Astrocyte of the cerebellum (primary cell): ENCODE measurements at regions not wholly inside any gene's neighbourhood (a gene's known extent, or its start where the extent isn't known, plus 50 kb on each side); places are given as distances from the start of the nearest gene placed in this dataset.

ENCODE experiments used
- DNase-seq: peaks from one replicate; pipeline ENCODE4 v3.0.0-alpha.2; 2011; ENCODE audit warnings: low read depth
- H3K4me3 ChIP-seq: 2 replicates; pipeline ENCODE4 v1.5.1; 2011; ENCODE audit warnings: mild to moderate bottlenecking, low read depth, low read length, moderate library complexity
- CTCF ChIP-seq: IDR thresholded peaks from 2 replicates; pipeline ENCODE4 v1.5.1; 2012; ENCODE audit warnings: low read length, low read depth, moderate library complexity, mild to moderate bottlenecking; ENCODE audit errors: missing control alignments
- in situ Hi-C: cut with HindIII; loops from 2 replicates; pipeline ENCODE4 v1.10.0; 2017; ENCODE audit warnings: low sequenced_read_pairs

- TF ChIP-seq CTCF, result no peak
- H3K4me3 ChIP-seq, result no peak overlapping the region
- no peak for DNase-seq
- in situ Hi-C loops, result no loop called here
Measured at GRCh38 chr13:80058626-80059025, 282.3 kb downstream of the SPRY2 start.

GRCh38 chr13:80055847-80056246 is 285.1 kb downstream of the SPRY2 start:
- no peak for TF ChIP-seq CTCF
- in situ Hi-C loops, result no loop called here
- no peak overlapping the region for H3K4me3 ChIP-seq
- DNase-seq, result no peak

- no peak for DNase-seq
- TF ChIP-seq CTCF, result no peak
- in situ Hi-C loops, result no loop called here
- no peak overlapping the region for H3K4me3 ChIP-seq
Measured at GRCh38 chr13:80054806-80055205, 286.1 kb downstream of the SPRY2 start.

GRCh38 chr13:80052286-80052685 is 288.6 kb downstream of the SPRY2 start:
- no peak for DNase-seq
- TF ChIP-seq CTCF, result no peak
- H3K4me3 ChIP-seq, result no peak overlapping the region
- in situ Hi-C loops, result no loop called here

- in situ Hi-C loops, result no loop called here
- DNase-seq, result peak; percentile 49
Measured at GRCh38 chr13:80050252-80050651, 290.7 kb downstream of the SPRY2 start.

GRCh38 chr13:80048802-80049201 is 292.1 kb downstream of the SPRY2 start:
- in situ Hi-C loops, result no loop called here
- peak; percentile 88 for DNase-seq
- H3K4me3 ChIP-seq, result no peak overlapping the region
- no peak for TF ChIP-seq CTCF

More at GRCh38 chr13:80050252-80050651, 290.7 kb downstream of the SPRY2 start:
- H3K4me3 ChIP-seq, result no peak overlapping the region
- no peak for TF ChIP-seq CTCF

GRCh38 chr13:80048030-80048429 is 292.9 kb downstream of the SPRY2 start:
- in situ Hi-C loops, result no loop called here
- TF ChIP-seq CTCF, result no peak
- DNase-seq, result no peak
- no peak overlapping the region for H3K4me3 ChIP-seq
